Endothelial cell (in vitro differentiated cells): ENCODE measurements at regions not wholly inside any gene's neighbourhood (a gene's known extent, or its start where the extent isn't known, plus 50 kb on each side); places are given as distances from the start of the nearest gene placed in this dataset.
A peak's percentile ranks its signal among the peaks of the same experiment; 100 is the strongest.

Experiments used
- DNase-seq: peaks from one replicate; pipeline ENCODE4 v3.0.0; 2021; ENCODE audit warnings: low spot score
- H3K27ac Mint-ChIP-seq: one replicate; pipeline ENCODE4 v1.8.0; 2021; ENCODE audit warnings: mixed read lengths, inconsistent platforms; ENCODE audit not compliant: unreplicated experiment
- H3K27me3 Mint-ChIP-seq: one replicate; pipeline ENCODE4 v1.8.0; 2021; ENCODE audit warnings: mild to moderate bottlenecking, moderate library complexity, mixed read lengths, inconsistent platforms; ENCODE audit not compliant: unreplicated experiment
- H3K36me3 Mint-ChIP-seq: one replicate; pipeline ENCODE4 v1.8.0; 2021; ENCODE audit warnings: mild to moderate bottlenecking, low read depth, mixed read lengths, inconsistent platforms; ENCODE audit not compliant: unreplicated experiment
- H3K4me1 Mint-ChIP-seq: one replicate; pipeline ENCODE4 v1.8.0; 2021; ENCODE audit warnings: mild to moderate bottlenecking, mixed read lengths, inconsistent platforms; ENCODE audit not compliant: unreplicated experiment
- H3K4me3 Mint-ChIP-seq: one replicate; pipeline ENCODE4 v1.8.0; 2021; ENCODE audit warnings: mild to moderate bottlenecking, mixed read lengths, inconsistent platforms; ENCODE audit not compliant: unreplicated experiment
- H3K9me3 Mint-ChIP-seq: one replicate; pipeline ENCODE4 v1.8.0; 2021; ENCODE audit warnings: mixed read lengths, inconsistent platforms; ENCODE audit not compliant: unreplicated experiment
- CTCF ChIP-seq: fragments of 200-600 bp; sonication (generic); IDR thresholded peaks from one replicate; pipeline ENCODE4 v1.5.0; 2021; ENCODE audit warnings: antibody characterized with exemption; ENCODE audit not compliant: unreplicated experiment

GRCh38 chr6:98686008-98686601, 148.3 kb upstream of the POU3F2 start:
- TF ChIP-seq CTCF = no peak
- Mint-ChIP-seq H3K4me3 (no peak overlapping the region), H3K36me3 (no peaks in the 10 kb centered on the region), H3K4me1 (no peaks in the 10 kb centered on the region), H3K9me3 (no peaks in the 10 kb centered on the region), H3K27me3 (no peaks in the 10 kb centered on the region), H3K27ac (no peak overlapping the region)
- no peak for DNase-seq

GRCh38 chr6:98687752-98688151, 146.6 kb upstream of the POU3F2 start:
- H3K27me3 Mint-ChIP-seq = peaks cover under 1% of the 10 kb centered on the region
- no peak for DNase-seq
- TF ChIP-seq CTCF = no peak
- H3K4me1 Mint-ChIP-seq = no peaks in the 10 kb centered on the region
- H3K27ac Mint-ChIP-seq = no peak overlapping the region
- H3K36me3 Mint-ChIP-seq = no peaks in the 10 kb centered on the region
- H3K9me3 Mint-ChIP-seq = no peaks in the 10 kb centered on the region
- no peak overlapping the region for H3K4me3 Mint-ChIP-seq

- TF ChIP-seq CTCF = no peak
- Mint-ChIP-seq H3K27me3 (peaks cover 4% of the 10 kb centered on the region), H3K4me1 (no peaks in the 10 kb centered on the region), H3K27ac (no peak overlapping the region), H3K4me3 (no peak overlapping the region), H3K36me3 (no peaks in the 10 kb centered on the region), H3K9me3 (no peaks in the 10 kb centered on the region)
- DNase-seq = no peak
Measured at GRCh38 chr6:98695091-98695801, 139.1 kb upstream of the POU3F2 start.

GRCh38 chr6:98711380-98711779, 123.0 kb upstream of the POU3F2 start:
- Mint-ChIP-seq H3K36me3 (no peaks in the 10 kb centered on the region), H3K4me3 (no peak overlapping the region), H3K4me1 (peaks cover 3% of the 10 kb centered on the region), H3K9me3 (no peaks in the 10 kb centered on the region), H3K27ac (no peak overlapping the region), H3K27me3 (no peaks in the 10 kb centered on the region)
- TF ChIP-seq CTCF = no peak
- DNase-seq = no peak

- Mint-ChIP-seq H3K4me3 (no peak overlapping the region), H3K9me3 (no peaks in the 10 kb centered on the region), H3K4me1 (peaks cover 6% of the 10 kb centered on the region), H3K36me3 (no peaks in the 10 kb centered on the region), H3K27me3 (no peaks in the 10 kb centered on the region), H3K27ac (no peak overlapping the region)
- peak; percentile 4 for DNase-seq
- no peak for TF ChIP-seq CTCF
Measured at GRCh38 chr6:98716341-98716740, 118.0 kb upstream of the POU3F2 start.
